ENCODE measurements at regions not wholly inside any gene's neighbourhood (a gene's known extent, or its start where the extent isn't known, plus 50 kb on each side); places are given as distances from the start of the nearest gene placed in this dataset.

GRCh38 chr4:128560754-128561495 is 248.6 kb upstream of the JADE1 start:
- TF ChIP-seq, protein P1, sequence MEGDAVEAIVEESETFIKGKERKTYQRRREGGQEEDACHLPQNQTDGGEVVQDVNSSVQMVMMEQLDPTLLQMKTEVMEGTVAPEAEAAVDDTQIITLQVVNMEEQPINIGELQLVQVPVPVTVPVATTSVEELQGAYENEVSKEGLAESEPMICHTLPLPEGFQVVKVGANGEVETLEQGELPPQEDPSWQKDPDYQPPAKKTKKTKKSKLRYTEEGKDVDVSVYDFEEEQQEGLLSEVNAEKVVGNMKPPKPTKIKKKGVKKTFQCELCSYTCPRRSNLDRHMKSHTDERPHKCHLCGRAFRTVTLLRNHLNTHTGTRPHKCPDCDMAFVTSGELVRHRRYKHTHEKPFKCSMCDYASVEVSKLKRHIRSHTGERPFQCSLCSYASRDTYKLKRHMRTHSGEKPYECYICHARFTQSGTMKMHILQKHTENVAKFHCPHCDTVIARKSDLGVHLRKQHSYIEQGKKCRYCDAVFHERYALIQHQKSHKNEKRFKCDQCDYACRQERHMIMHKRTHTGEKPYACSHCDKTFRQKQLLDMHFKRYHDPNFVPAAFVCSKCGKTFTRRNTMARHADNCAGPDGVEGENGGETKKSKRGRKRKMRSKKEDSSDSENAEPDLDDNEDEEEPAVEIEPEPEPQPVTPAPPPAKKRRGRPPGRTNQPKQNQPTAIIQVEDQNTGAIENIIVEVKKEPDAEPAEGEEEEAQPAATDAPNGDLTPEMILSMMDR (IDR thresholded peaks at IDR 0.05; ENCODE audit: poor library complexity) = no peak
- TF ChIP-seq EZH2 (IDR thresholded peaks at IDR 0.05; ENCODE audit: borderline replicate concordance) = no peak

All from hepatocyte (in vitro differentiated cells).